Activated T-helper 1 cell treated with anti-CD3 and anti-CD28 coated beads, Interleukin-12 subunit alpha, Interleukin-12 subunit beta, Interleukin-2, Interleukin-4 antibody, amounts not matched to agents 30 ng/mL and 10 ng/mL and 1 ng/mL, durations not matched to agents 14 hours and 24 hours and 36 hours (primary cell): ENCODE measurements at regions not wholly inside any gene's neighbourhood (a gene's known extent, or its start where the extent isn't known, plus 50 kb on each side); places are given as distances from the start of the nearest gene placed in this dataset.
"Not testable (repeated sequence)": the region's sequence is repeated elsewhere in the genome, so short reads cannot be mapped to it uniquely, and the experiment has no call there.

Experiments used
- DNase-seq: peaks from one replicate; pipeline ENCODE4 v3.0.0; 2021; ENCODE audit warnings: low spot score
- H3K27ac Mint-ChIP-seq: one replicate; pipeline ENCODE4 v1.8.0; 2021; ENCODE audit warnings: mild to moderate bottlenecking, mixed read lengths
- H3K27me3 Mint-ChIP-seq: one replicate; pipeline ENCODE4 v1.8.0; 2022; ENCODE audit warnings: mild to moderate bottlenecking, moderate library complexity, mixed read lengths; ENCODE audit not compliant: insufficient read depth
- H3K36me3 Mint-ChIP-seq: one replicate; pipeline ENCODE4 v1.8.0; 2021; ENCODE audit warnings: low read depth, mixed read lengths
- H3K4me1 Mint-ChIP-seq: one replicate; pipeline ENCODE4 v1.8.0; 2021; ENCODE audit warnings: low read depth, mixed read lengths
- H3K4me3 Mint-ChIP-seq: one replicate; pipeline ENCODE4 v1.8.0; 2021; ENCODE audit warnings: mild to moderate bottlenecking, moderate library complexity, mixed read lengths
- H3K9me3 Mint-ChIP-seq: one replicate; pipeline ENCODE4 v1.8.0; 2021; ENCODE audit warnings: mixed read lengths
- intact Hi-C: fragments of 100-400 bp; cut with micrococcal nuclease; formaldehyde crosslinking; loops from one replicate; pipeline ENCODE4 v1.15.1; 2024

- Mint-ChIP-seq H3K27ac (no peak overlapping the region), H3K4me3 (no peak overlapping the region), H3K9me3 (peaks cover 20% of the 10 kb centered on the region), H3K4me1 (peaks cover 32% of the 10 kb centered on the region), H3K36me3 (peaks cover 4% of the 10 kb centered on the region), H3K27me3 (no peaks in the 10 kb centered on the region)
- no peak for DNase-seq
- intact Hi-C loops, result loop anchor here (1.0 to 2.0 kb wide), 2 partner anchors 13 to 34 kb away; no protein-coding TSS in a partner anchor
Observed at GRCh38 chr6:11447265-11447664, 90.3 kb upstream of the TMEM170B start.

GRCh38 chr6:11445146-11445545 lies 92.4 kb upstream of the TMEM170B start:
- intact Hi-C loops, result no loop called here
- Mint-ChIP-seq H3K4me1 (peaks cover 32% of the 10 kb centered on the region), H3K9me3 (peaks cover 22% of the 10 kb centered on the region), H3K27me3 (no peaks in the 10 kb centered on the region), H3K27ac (no peak overlapping the region), H3K4me3 (no peak overlapping the region), H3K36me3 (peaks cover 3% of the 10 kb centered on the region)
- DNase-seq, result no peak

DNA sequence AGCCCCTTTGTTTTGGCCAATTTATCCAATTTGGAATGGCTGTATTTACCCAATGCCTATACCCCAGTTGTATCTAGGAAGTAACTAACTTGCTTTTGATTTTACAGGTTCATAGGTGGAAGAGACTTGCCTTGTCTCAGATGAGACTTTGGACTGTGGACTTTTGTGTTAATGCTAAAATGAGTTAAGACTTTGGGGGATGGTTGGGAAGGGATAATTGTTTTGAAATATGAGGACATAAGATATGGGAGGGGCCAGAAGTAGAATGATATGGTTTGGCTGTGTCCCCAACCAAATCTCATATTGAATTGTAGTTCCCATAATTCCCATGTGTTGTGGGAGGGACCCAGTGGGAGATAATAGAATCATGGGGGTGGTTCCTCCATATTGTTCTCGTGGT lies 94.4 kb upstream of the TMEM170B start:
- DNase-seq, H3K4me3 Mint-ChIP-seq, intact Hi-C loops, H3K27me3 Mint-ChIP-seq, H3K36me3 Mint-ChIP-seq, H3K27ac Mint-ChIP-seq: not testable (repeated sequence)
- H3K4me1 Mint-ChIP-seq, result peaks cover 43% of the 10 kb centered on the region
- H3K9me3 Mint-ChIP-seq, result peaks cover 19% of the 10 kb centered on the region

DNA sequence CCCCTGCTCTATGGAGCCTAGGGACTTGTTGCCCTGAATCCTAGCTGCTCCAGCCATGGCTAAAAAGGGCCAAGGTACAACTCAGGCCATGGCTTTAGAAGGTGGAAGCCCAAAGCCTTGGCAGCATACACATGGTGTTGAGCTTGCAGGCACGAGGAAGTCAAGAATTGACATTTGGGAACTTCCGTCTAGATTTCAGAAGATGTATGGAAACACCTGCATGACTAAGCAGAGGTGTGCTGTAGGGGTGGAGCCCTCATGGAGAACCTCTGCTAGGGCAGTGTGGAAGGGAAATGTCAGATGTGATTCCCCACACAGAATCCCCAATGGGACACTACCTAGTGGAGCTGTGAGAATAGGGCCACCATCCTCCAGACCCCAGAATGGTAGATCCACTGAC lies 95.1 kb upstream of the TMEM170B start:
- Mint-ChIP-seq H3K27me3 (no peaks in the 10 kb centered on the region), H3K36me3 (peaks cover 3% of the 10 kb centered on the region), H3K27ac (no peak overlapping the region), H3K4me3 (no peak overlapping the region), H3K4me1 (peaks cover 46% of the 10 kb centered on the region), H3K9me3 (peaks cover 19% of the 10 kb centered on the region)
- intact Hi-C loops, result no loop called here
- no peak for DNase-seq

- H3K9me3 Mint-ChIP-seq, result peaks cover 31% of the 10 kb centered on the region
- H3K4me3 Mint-ChIP-seq, result no peak overlapping the region
- intact Hi-C loops, result loop anchor here (2.0 kb wide), 1 partner anchor 17 kb away; no protein-coding TSS in a partner anchor
- peak overlapping the region; percentile 54 for H3K27ac Mint-ChIP-seq
- H3K36me3 Mint-ChIP-seq, result peaks cover 10% of the 10 kb centered on the region
- H3K4me1 Mint-ChIP-seq, result peaks cover 30% of the 10 kb centered on the region
- no peaks in the 10 kb centered on the region for H3K27me3 Mint-ChIP-seq
- no peak for DNase-seq
Observed at GRCh38 chr6:11439876-11440275, 97.7 kb upstream of the TMEM170B start.

DNA sequence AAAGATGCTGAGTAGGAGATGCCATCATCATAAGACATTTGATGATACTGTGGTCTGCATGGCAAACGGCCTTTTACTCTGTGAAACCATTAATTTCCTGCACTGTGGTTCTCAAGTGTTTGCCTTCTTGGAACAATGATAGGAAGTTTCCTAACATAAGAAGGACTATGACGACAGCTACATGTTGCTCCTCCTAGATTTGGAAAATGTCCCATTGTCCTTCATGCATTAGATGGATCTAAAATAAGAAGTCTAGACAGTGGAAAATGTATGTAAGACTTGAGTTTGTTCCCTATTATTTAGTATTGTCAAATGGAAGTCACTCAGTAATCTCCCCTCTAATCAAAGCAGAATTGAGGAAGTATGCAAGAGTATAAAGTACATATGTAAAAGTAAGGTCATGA lies 98.5 kb upstream of the TMEM170B start:
- Mint-ChIP-seq H3K36me3 (peaks cover 9% of the 10 kb centered on the region), H3K9me3 (peaks cover 25% of the 10 kb centered on the region), H3K4me1 (peaks cover 23% of the 10 kb centered on the region), H3K27me3 (no peaks in the 10 kb centered on the region), H3K4me3 (no peak overlapping the region), H3K27ac (peak overlapping the region; percentile 21)
- no peak for DNase-seq
- intact Hi-C loops, result loop anchor here (2.0 kb wide), 1 partner anchor 16 kb away; no protein-coding TSS in a partner anchor

DNA sequence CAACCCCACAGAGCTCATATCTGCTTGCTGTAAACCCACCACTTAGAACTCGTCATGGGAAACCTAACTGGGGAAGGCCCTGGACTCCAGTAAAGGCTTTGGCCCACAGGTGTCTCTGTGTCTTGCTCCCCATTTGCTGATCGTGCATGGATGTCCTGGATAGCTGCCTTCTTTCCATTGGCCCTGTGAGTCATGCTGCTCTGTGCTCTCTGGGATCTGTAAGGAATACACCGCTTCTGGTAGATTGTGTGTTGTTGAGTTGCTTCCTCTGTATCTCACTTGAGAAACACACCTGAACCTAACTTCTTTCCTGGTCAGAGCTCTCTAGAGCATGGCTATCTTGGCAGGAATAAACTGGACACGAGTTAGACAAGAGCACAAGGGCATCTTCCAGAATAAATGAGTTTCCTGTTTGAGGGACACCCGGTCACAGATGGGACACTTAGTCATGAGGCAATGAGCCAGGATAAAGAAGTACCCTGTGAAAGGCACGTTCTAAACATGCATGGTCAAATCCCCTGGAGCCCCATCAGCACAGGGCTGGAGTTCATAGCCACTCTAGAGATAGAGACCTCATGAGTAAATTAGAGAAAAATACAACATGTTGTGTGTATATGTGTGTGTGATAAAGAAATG lies 99.6 kb upstream of the TMEM170B start:
- Mint-ChIP-seq H3K4me1 (peaks cover 34% of the 10 kb centered on the region), H3K27me3 (no peaks in the 10 kb centered on the region), H3K27ac (no peak overlapping the region), H3K36me3 (peaks cover 9% of the 10 kb centered on the region), H3K9me3 (peaks cover 21% of the 10 kb centered on the region), H3K4me3 (no peak overlapping the region)
- intact Hi-C loops, result loop anchor here (2.0 kb wide), 1 partner anchor 15 kb away; no protein-coding TSS in a partner anchor
- DNase-seq, result no peak

GRCh38 chr6:11436508-11437096 lies 100.9 kb upstream of the TMEM170B start:
- Mint-ChIP-seq H3K4me1 (peaks cover 34% of the 10 kb centered on the region), H3K36me3 (peaks cover 9% of the 10 kb centered on the region), H3K9me3 (peaks cover 17% of the 10 kb centered on the region), H3K4me3 (no peak overlapping the region), H3K27me3 (no peaks in the 10 kb centered on the region), H3K27ac (no peak overlapping the region)
- intact Hi-C loops, result no loop called here
- DNase-seq, result no peak

DNA sequence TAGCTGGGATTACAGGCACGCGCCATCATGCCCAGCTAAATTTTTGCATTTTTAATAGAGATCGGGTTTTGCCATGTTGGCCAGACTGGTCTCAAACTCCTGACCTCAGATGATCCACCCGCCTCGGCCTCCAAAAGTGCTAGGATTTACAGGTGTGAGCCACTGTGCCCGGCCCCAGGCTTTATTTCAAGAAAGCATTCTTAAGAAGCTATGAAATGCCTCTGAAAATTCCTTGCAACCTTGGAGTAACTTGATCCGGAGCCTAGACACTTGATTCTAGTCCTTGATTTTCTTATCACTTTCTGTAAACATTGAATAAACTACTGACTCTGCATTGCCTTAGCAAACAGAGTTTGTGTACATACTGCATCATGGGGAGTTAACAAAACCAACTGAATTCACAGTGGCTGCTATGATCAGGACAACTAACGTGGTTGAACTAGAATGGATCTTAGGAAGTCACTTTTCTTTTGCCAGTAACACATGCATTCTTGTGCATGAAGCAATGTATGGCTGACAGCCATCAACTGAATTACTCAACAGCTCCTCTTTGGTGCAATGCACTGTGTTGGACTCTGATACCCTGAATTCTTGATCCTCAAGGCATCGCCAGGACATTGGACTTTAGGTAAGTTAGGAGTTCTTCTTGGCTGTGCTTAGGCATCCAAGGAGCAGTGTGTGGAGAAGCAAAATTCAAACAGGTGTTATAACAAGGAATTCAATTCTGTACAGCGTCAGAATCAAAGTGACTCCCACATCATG lies 102.8 kb upstream of the TMEM170B start:
- no peak overlapping the region for H3K27ac Mint-ChIP-seq
- no peak overlapping the region for H3K4me3 Mint-ChIP-seq
- intact Hi-C loops, result no loop called here
- DNase-seq, result no peak
- H3K4me1 Mint-ChIP-seq, result peaks cover 34% of the 10 kb centered on the region
- H3K9me3 Mint-ChIP-seq, result peaks cover 12% of the 10 kb centered on the region
- H3K36me3 Mint-ChIP-seq, result peaks cover 7% of the 10 kb centered on the region
- no peaks in the 10 kb centered on the region for H3K27me3 Mint-ChIP-seq

DNA sequence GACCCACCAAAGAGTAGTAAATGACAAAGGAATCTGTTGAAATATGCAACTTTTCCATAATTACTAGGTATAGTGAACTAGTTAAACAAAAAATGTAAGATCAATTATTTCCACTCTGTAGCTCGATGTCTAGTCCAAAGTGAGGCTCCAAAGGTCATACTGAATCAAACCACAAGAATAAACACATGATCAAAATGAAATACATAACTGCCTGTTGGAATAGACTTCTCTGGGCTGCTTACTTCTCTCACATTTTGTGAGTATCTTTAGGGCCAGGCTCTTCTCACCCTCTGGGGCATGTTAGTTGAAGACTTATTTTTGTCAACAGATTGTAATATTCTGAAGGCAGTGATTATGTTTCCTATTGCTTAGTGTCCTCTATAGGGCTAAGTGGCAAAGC lies 103.7 kb upstream of the TMEM170B start:
- Mint-ChIP-seq H3K4me3 (no peak overlapping the region), H3K27ac (no peak overlapping the region), H3K9me3 (peaks cover 12% of the 10 kb centered on the region), H3K27me3 (no peaks in the 10 kb centered on the region), H3K36me3 (peaks cover 7% of the 10 kb centered on the region), H3K4me1 (peaks cover 34% of the 10 kb centered on the region)
- DNase-seq, result no peak
- intact Hi-C loops, result no loop called here

DNA sequence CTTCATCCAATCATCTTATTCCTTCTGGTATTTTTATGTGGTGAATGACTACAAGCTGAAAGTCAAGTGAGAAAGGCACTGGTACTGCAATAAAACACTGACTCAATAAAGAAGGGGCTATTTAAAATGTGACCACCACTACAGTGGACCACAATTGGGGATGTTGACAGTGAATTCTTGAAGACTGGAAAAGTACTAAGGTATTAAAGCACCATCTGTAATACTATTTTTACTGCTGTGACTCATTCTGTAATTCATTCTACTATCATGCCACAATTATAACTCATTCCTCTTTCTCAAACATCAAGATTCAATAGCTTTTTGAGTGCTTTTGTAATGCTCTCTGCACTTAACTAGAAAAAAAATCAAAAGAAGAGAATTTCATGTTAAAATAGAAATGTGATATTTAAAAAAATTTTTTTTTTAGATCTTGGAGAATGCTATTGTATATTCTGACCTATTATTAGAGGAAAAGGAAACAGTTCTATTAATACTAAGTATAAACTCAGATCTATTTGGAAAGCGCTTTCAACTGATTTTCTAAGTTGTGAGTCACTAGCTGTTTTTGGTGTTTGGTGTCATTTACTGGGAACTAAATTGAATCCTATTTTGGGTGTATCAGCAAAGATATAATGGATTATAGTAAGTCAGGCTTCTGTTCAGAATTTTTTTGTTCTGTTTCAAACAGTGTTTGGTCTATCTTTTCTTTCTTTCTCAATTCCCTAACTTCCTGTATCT lies 104.7 kb upstream of the TMEM170B start:
- Mint-ChIP-seq H3K4me3 (no peak overlapping the region), H3K27ac (no peak overlapping the region), H3K4me1 (peaks cover 32% of the 10 kb centered on the region), H3K27me3 (no peaks in the 10 kb centered on the region), H3K9me3 (peaks cover 12% of the 10 kb centered on the region), H3K36me3 (peaks cover 7% of the 10 kb centered on the region)
- DNase-seq, result no peak
- intact Hi-C loops, result no loop called here

DNA sequence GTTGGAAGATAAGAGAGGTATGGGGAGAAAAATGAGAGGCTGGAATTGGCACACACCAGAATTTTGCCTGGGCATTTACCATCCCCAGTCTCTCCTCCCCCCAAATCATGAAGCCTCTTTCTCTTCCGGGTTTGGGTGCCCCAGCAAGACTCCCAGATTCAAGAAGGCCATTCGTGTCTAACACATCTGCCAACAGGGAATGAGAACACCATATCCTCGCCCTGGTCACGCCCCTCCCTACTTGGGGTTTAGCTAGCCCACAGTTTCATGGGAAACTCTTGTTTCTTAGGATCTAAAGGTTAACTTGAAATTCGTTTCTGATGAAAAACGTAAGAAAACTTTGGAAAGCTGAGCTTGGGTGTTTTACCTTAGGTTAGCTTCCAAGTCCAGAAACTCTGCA lies 105.5 kb upstream of the TMEM170B start:
- peaks cover 30% of the 10 kb centered on the region for H3K4me1 Mint-ChIP-seq
- peaks cover 7% of the 10 kb centered on the region for H3K36me3 Mint-ChIP-seq
- no peak for DNase-seq
- H3K27ac Mint-ChIP-seq, result no peak overlapping the region
- intact Hi-C loops, result no loop called here
- no peak overlapping the region for H3K4me3 Mint-ChIP-seq
- peaks cover 10% of the 10 kb centered on the region for H3K9me3 Mint-ChIP-seq
- H3K27me3 Mint-ChIP-seq, result no peaks in the 10 kb centered on the region
